H1 (cell line): ENCODE measurements at regions not wholly inside any gene's neighbourhood (a gene's known extent, or its start where the extent isn't known, plus 50 kb on each side); places are given as distances from the start of the nearest gene placed in this dataset.

Experiments
- BRCA1 ChIP-seq: IDR thresholded peaks from 2 replicates; pipeline ENCODE4 v1.6.1; 2012; ENCODE audit warnings: low read depth, low read length, improper control_type of control experiment
- CEBPB ChIP-seq: IDR thresholded peaks from 2 replicates; pipeline ENCODE4 v1.6.1; 2012; ENCODE audit warnings: low read depth, low read length
- JUN ChIP-seq: IDR thresholded peaks from 2 replicates; pipeline ENCODE4 v1.6.1; 2011; ENCODE audit warnings: low read depth, mild to moderate bottlenecking, improper control_type of control experiment, low read length
- KDM4A ChIP-seq: IDR thresholded peaks from one replicate; pipeline ENCODE4 v1.7.1; 2012; ENCODE audit warnings: low read depth, mild to moderate bottlenecking, moderate library complexity, low read length, inconsistent platforms; ENCODE audit not compliant: severe bottlenecking
- MAFK ChIP-seq: IDR thresholded peaks from 2 replicates; pipeline ENCODE4 v1.6.1; 2012; ENCODE audit warnings: low read depth, mild to moderate bottlenecking, improper control_type of control experiment, low read length
- MAX ChIP-seq: IDR thresholded peaks from 2 replicates; pipeline ENCODE4 v1.6.1; 2012; ENCODE audit warnings: inconsistent platforms
- NANOG ChIP-seq: IDR thresholded peaks from 2 replicates; pipeline ENCODE4 v1.6.1; 2011; ENCODE audit warnings: low read length, low read depth, mild to moderate bottlenecking, inconsistent platforms; ENCODE audit not compliant: insufficient read depth, poor library complexity, severe bottlenecking
- RBBP5 ChIP-seq: IDR thresholded peaks from 2 replicates; pipeline ENCODE4 v1.7.1; 2012; ENCODE audit warnings: low read depth, mild to moderate bottlenecking, inconsistent platforms, low read length, moderate library complexity, borderline replicate concordance
- SP1 ChIP-seq: IDR thresholded peaks from 2 replicates; pipeline ENCODE4 v1.6.1; 2011; ENCODE audit warnings: low read depth, low read length
- SP2 ChIP-seq: IDR thresholded peaks from 2 replicates; pipeline ENCODE4 v1.6.1; 2012; ENCODE audit warnings: mild to moderate bottlenecking, low read length, inconsistent platforms
- YY1 ChIP-seq: IDR thresholded peaks from 2 replicates; pipeline ENCODE4 v1.6.1; 2011; ENCODE audit warnings: low read depth, mild to moderate bottlenecking, low read length
- TF ChIP-seq, protein P1 (sequence below): fragments of 300-600 bp; sonication (generic); IDR thresholded peaks from 2 replicates; pipeline ENCODE4 v1.7.1; 2012; ENCODE audit warnings: low read length, moderate library complexity, mild to moderate bottlenecking, inconsistent platforms; ENCODE audit not compliant: insufficient replicate concordance

- TF ChIP-seq, protein P1, sequence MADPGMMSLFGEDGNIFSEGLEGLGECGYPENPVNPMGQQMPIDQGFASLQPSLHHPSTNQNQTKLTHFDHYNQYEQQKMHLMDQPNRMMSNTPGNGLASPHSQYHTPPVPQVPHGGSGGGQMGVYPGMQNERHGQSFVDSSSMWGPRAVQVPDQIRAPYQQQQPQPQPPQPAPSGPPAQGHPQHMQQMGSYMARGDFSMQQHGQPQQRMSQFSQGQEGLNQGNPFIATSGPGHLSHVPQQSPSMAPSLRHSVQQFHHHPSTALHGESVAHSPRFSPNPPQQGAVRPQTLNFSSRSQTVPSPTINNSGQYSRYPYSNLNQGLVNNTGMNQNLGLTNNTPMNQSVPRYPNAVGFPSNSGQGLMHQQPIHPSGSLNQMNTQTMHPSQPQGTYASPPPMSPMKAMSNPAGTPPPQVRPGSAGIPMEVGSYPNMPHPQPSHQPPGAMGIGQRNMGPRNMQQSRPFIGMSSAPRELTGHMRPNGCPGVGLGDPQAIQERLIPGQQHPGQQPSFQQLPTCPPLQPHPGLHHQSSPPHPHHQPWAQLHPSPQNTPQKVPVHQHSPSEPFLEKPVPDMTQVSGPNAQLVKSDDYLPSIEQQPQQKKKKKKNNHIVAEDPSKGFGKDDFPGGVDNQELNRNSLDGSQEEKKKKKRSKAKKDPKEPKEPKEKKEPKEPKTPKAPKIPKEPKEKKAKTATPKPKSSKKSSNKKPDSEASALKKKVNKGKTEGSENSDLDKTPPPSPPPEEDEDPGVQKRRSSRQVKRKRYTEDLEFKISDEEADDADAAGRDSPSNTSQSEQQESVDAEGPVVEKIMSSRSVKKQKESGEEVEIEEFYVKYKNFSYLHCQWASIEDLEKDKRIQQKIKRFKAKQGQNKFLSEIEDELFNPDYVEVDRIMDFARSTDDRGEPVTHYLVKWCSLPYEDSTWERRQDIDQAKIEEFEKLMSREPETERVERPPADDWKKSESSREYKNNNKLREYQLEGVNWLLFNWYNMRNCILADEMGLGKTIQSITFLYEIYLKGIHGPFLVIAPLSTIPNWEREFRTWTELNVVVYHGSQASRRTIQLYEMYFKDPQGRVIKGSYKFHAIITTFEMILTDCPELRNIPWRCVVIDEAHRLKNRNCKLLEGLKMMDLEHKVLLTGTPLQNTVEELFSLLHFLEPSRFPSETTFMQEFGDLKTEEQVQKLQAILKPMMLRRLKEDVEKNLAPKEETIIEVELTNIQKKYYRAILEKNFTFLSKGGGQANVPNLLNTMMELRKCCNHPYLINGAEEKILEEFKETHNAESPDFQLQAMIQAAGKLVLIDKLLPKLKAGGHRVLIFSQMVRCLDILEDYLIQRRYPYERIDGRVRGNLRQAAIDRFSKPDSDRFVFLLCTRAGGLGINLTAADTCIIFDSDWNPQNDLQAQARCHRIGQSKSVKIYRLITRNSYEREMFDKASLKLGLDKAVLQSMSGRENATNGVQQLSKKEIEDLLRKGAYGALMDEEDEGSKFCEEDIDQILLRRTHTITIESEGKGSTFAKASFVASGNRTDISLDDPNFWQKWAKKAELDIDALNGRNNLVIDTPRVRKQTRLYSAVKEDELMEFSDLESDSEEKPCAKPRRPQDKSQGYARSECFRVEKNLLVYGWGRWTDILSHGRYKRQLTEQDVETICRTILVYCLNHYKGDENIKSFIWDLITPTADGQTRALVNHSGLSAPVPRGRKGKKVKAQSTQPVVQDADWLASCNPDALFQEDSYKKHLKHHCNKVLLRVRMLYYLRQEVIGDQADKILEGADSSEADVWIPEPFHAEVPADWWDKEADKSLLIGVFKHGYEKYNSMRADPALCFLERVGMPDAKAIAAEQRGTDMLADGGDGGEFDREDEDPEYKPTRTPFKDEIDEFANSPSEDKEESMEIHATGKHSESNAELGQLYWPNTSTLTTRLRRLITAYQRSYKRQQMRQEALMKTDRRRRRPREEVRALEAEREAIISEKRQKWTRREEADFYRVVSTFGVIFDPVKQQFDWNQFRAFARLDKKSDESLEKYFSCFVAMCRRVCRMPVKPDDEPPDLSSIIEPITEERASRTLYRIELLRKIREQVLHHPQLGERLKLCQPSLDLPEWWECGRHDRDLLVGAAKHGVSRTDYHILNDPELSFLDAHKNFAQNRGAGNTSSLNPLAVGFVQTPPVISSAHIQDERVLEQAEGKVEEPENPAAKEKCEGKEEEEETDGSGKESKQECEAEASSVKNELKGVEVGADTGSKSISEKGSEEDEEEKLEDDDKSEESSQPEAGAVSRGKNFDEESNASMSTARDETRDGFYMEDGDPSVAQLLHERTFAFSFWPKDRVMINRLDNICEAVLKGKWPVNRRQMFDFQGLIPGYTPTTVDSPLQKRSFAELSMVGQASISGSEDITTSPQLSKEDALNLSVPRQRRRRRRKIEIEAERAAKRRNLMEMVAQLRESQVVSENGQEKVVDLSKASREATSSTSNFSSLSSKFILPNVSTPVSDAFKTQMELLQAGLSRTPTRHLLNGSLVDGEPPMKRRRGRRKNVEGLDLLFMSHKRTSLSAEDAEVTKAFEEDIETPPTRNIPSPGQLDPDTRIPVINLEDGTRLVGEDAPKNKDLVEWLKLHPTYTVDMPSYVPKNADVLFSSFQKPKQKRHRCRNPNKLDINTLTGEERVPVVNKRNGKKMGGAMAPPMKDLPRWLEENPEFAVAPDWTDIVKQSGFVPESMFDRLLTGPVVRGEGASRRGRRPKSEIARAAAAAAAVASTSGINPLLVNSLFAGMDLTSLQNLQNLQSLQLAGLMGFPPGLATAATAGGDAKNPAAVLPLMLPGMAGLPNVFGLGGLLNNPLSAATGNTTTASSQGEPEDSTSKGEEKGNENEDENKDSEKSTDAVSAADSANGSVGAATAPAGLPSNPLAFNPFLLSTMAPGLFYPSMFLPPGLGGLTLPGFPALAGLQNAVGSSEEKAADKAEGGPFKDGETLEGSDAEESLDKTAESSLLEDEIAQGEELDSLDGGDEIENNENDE, result no peak
- TF ChIP-seq CEBPB, result no peak
- no peak for TF ChIP-seq MAX
- no peak for TF ChIP-seq RBBP5
- TF ChIP-seq JUN, result no peak
- no peak for TF ChIP-seq BRCA1
- no peak for TF ChIP-seq SP2
- TF ChIP-seq SP1, result no peak
- TF ChIP-seq YY1, result no peak
- no peak for TF ChIP-seq NANOG
- TF ChIP-seq MAFK, result no peak
- no peak for TF ChIP-seq KDM4A
Observed at GRCh38 chr21:27329255-27329851, 362.5 kb upstream of the ADAMTS5 start (continued).
